K562 (cell line): ENCODE measurements at regions not wholly inside any gene's neighbourhood (a gene's known extent, or its start where the extent isn't known, plus 50 kb on each side); places are given as distances from the start of the nearest gene placed in this dataset.

Experiments
- ATAC-seq: fragments of 200-7000 bp; cut with Tn5 transposase; 3 replicates; pipeline ENCODE4 v1.9.1; 2020; ENCODE audit warnings: moderate library complexity
- BruUV-seq: library from RNA; stranded (reverse); fragments of 400-500 nt; replicated peaks from 2 replicates; lab custom pipeline; 2021; lab: Mats Ljungman, UMichigan
- CTCF ChIA-PET: fragments of 300-600 bp; formaldehyde crosslinking; extraction: SDS; loops from one replicate; lab custom pipeline; 2021; ENCODE audit warnings: low intra/inter-chr PET ratio; lab: Yijun Ruan, JAX
- POLR2A ChIA-PET: fragments of 300-600, 350-650 bp; sonication (Branson Sonifier 250); formaldehyde crosslinking; extraction: SDS; loops from one replicate; lab custom pipeline; 2021; ENCODE audit warnings: antibody characterized with exemption, inconsistent platforms; lab: Yijun Ruan, JAX
- DNase-seq, 4 experiments: peaks; one replicate each; pipeline versions ENCODE4 v3.0.0 to v3.0.0-alpha.2; 2011 to 2018; ENCODE audit warnings: low spot score in 3 of 4, mixed read lengths in 3 of 4; ENCODE audit errors: extremely low read depth in 1 of 4
- FAIRE-seq: peaks from 2 replicates; lab custom pipeline; 2011; peaks lifted over from hg19 to GRCh38; lab: Jason Lieb, UNC
- H2AFZ ChIP-seq: 2 replicates; pipeline ENCODE4 v1.6.0; 2011; ENCODE audit warnings: low read depth, low read length, control low read depth, inconsistent platforms
- H3K27ac ChIP-seq: fragments of 200-600 bp; 3 replicates; pipeline ENCODE4 v1.8.0; 2011; ENCODE audit warnings: low read depth, mild to moderate bottlenecking, control low read depth, inconsistent platforms, low read length, moderate library complexity, mixed read lengths; ENCODE audit errors: extremely low read depth
- H3K27me3 ChIP-seq, 2 experiments: fragments of 300-600 bp in 1 of 2; 2 replicates in 1 of 2; 3 replicates in 1 of 2; pipeline versions ENCODE4 v1.6.0 to v1.8.0; 2011; ENCODE audit warnings: inconsistent platforms in 2 of 2, low read length in 2 of 2, mild to moderate bottlenecking in 1 of 2, mixed read lengths in 1 of 2, moderate library complexity in 1 of 2; ENCODE audit not compliant: control insufficient read depth in 2 of 2, insufficient read depth in 2 of 2
- H3K36me3 ChIP-seq: fragments of 300-600 bp; 3 replicates; pipeline ENCODE4 v1.8.0; 2011; ENCODE audit warnings: mild to moderate bottlenecking, low read length, inconsistent platforms; ENCODE audit not compliant: control insufficient read depth, insufficient read depth
- H3K4me1 ChIP-seq, 2 experiments: fragments of 200-600 bp in 1 of 2; replicated peaks in 1 of 2; 2 replicates in 1 of 2; 3 replicates in 1 of 2; pipeline versions ENCODE4 v1.5.1 to v1.8.0; 2011; ENCODE audit warnings: inconsistent platforms in 2 of 2, low read length in 2 of 2, mild to moderate bottlenecking in 1 of 2, mixed read lengths in 1 of 2, moderate library complexity in 1 of 2; ENCODE audit not compliant: control insufficient read depth in 2 of 2, insufficient read depth in 2 of 2
- H3K4me2 ChIP-seq: 2 replicates; pipeline ENCODE4 v1.6.1; 2011; ENCODE audit warnings: low read length, control low read depth, inconsistent platforms, mixed read lengths; ENCODE audit not compliant: insufficient read depth
- H3K4me3 ChIP-seq: fragments of 200-600 bp; sonication (generic), shearing (Covaris generic); 2 replicates; pipeline ENCODE4 v1.5.1; 2016; ENCODE audit warnings: control low read depth, inconsistent platforms
- H3K79me2 ChIP-seq: fragments of 200-600 bp; 3 replicates; pipeline ENCODE4 v1.8.0; 2011; ENCODE audit warnings: low read length, inconsistent platforms; ENCODE audit not compliant: control insufficient read depth, insufficient read depth
- H3K9ac ChIP-seq, 2 experiments: 2 replicates each; pipeline versions ENCODE4 v1.6.0 to v1.6.1; 2011; ENCODE audit warnings: low read depth in 2 of 2, low read length in 2 of 2, control low read depth in 1 of 2, inconsistent platforms in 1 of 2, mild to moderate bottlenecking in 1 of 2, mixed read lengths in 1 of 2; ENCODE audit not compliant: insufficient read depth in 1 of 2
- H3K9me1 ChIP-seq: one replicate; pipeline ENCODE4 v1.6.0; 2011; ENCODE audit warnings: inconsistent platforms, mild to moderate bottlenecking, low read length, moderate library complexity; ENCODE audit not compliant: control insufficient read depth, insufficient read depth
- H3K9me3 ChIP-seq: replicated peaks from 2 replicates; pipeline ENCODE4 v1.5.1; 2011; ENCODE audit warnings: low read depth, low read length, inconsistent platforms; ENCODE audit not compliant: control insufficient read depth, insufficient read depth
- H4K20me1 ChIP-seq: replicated peaks from 2 replicates; pipeline ENCODE4 v1.6.1; 2011; ENCODE audit warnings: low read length, inconsistent platforms, mixed read lengths; ENCODE audit not compliant: control insufficient read depth, insufficient read depth
- CREM ChIP-seq: IDR thresholded peaks from 2 replicates; pipeline ENCODE4 v1.6.1; 2014; ENCODE audit warnings: antibody characterized with exemption, low read depth
- KLF16 ChIP-seq: IDR thresholded peaks from 2 replicates; pipeline ENCODE4 v1.6.1; 2016; ENCODE audit warnings: antibody characterized with exemption
- RBBP5 ChIP-seq: fragments of 200-600 bp; sonication (generic); IDR thresholded peaks from 2 replicates; pipeline ENCODE4 v1.6.1; 2012; ENCODE audit warnings: borderline replicate concordance, mild to moderate bottlenecking, low read length, control low read depth, inconsistent platforms; ENCODE audit not compliant: insufficient read depth, poor library complexity, severe bottlenecking
- SUPT5H ChIP-seq: fragments of 450-650 bp; IDR thresholded peaks from 2 replicates; pipeline ENCODE4 v1.6.1; 2016
- ZNF253 ChIP-seq: fragments of 250-450 bp; sonication (Bioruptor Pico); conservative IDR thresholded peaks from 2 replicates; pipeline ENCODE4 v1.6.1; 2021; ENCODE audit warnings: mild to moderate bottlenecking
- ZNF584 ChIP-seq: fragments of 200-800 bp; sonication (Bioruptor generic); IDR thresholded peaks from 2 replicates; pipeline ENCODE4 v1.6.1; 2016; ENCODE audit warnings: low read depth, mild to moderate bottlenecking, missing genetic modification characterization, missing compliant biosample characterization
- WGBS: fragments of 100-300 bp; shearing (Covaris generic); methylation state at CpG from one replicate; pipeline ENCODE4 v1.1.6; 2016; ENCODE audit warnings: low coverage, mixed read lengths; ENCODE audit not compliant: insufficient coverage; ENCODE audit errors: missing lambda C conversion rate; 5-methylcytosine and 5-hydroxymethylcytosine counted together
- in situ Hi-C: fragments of 300-500 bp; cut with MboI; formaldehyde crosslinking; loops from 4 replicates; pipeline ENCODE4 v1.15.0; 2018; ENCODE audit warnings: inconsistent platforms, mixed read lengths
- intact Hi-C: fragments of 100-400 bp; cut with micrococcal nuclease; formaldehyde crosslinking; loops from 2 replicates; pipeline ENCODE4 v1.14.2; 2022
- TF ChIP-seq, protein P1 (sequence below): fragments of 450-650 bp; IDR thresholded peaks from 2 replicates; pipeline ENCODE4 v1.6.1; 2017; ENCODE audit warnings: antibody characterized with exemption
- TF ChIP-seq, protein P2 (sequence below): fragments of 450-650 bp; formaldehyde crosslinking; IDR thresholded peaks from 2 replicates; pipeline ENCODE4 v1.4.0; 2020; ENCODE audit warnings: mild to moderate bottlenecking

DNA sequence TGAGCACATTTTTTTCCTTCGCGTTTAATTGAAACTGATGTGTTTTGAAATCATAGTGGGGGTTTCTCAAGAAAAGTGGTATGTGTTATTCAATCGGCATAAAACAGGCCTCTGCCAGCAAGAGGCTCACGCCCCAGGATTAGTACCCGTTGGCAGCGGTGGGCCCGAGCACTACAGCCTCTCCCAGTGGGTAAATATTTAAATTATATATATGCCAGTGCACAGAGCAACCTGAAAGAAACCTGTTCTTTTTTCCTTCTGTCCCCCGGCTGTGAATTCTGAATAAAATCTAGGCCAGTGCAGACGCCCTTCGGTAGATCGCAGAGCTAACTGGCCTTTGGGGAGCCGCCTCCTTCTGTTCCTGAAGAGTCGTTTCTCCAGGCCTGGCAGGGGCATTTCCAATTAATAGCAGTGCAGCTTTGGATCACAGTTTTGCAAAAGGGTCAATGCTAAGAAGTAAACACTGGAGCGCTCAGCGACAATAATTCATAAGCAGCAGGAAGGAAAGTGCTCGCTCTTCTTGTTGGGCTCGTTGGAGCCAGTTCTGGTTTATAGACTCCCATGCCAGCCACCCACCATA is 202.8 kb upstream of the SALL3 start:
- no peak for DNase-seq
- in situ Hi-C loops = no loop called here
- Histone ChIP-seq H3K36me3 (no peaks in the 10 kb centered on the region), H3K9me3 (no peaks in the 10 kb centered on the region), H3K9ac (no peak overlapping the region), H4K20me1 (no peaks in the 10 kb centered on the region; the same call in 1 of the 2 replicates), H3K9me1 (no peaks in the 10 kb centered on the region), H3K27me3 (peaks cover 0 to 33% of the 10 kb centered on the region in 2 experiments; a peak in 2 of 5 replicates), H3K79me2 (no peaks in the 10 kb centered on the region), H3K27ac (no peak overlapping the region), H3K4me2 (no peak overlapping the region), H2AFZ (no peak overlapping the region), H3K4me1 (no peaks in the 10 kb centered on the region), H3K4me3 (no peak overlapping the region)
- ChIA-PET POLR2A (no interaction called here), CTCF (no interaction called here)
- no peak for FAIRE-seq
- intact Hi-C loops = no loop called here
- BruUV-seq = no TSS peak
- no peak for TF ChIP-seq KLF16
- no peak for TF ChIP-seq RBBP5
- TF ChIP-seq, protein P1, sequence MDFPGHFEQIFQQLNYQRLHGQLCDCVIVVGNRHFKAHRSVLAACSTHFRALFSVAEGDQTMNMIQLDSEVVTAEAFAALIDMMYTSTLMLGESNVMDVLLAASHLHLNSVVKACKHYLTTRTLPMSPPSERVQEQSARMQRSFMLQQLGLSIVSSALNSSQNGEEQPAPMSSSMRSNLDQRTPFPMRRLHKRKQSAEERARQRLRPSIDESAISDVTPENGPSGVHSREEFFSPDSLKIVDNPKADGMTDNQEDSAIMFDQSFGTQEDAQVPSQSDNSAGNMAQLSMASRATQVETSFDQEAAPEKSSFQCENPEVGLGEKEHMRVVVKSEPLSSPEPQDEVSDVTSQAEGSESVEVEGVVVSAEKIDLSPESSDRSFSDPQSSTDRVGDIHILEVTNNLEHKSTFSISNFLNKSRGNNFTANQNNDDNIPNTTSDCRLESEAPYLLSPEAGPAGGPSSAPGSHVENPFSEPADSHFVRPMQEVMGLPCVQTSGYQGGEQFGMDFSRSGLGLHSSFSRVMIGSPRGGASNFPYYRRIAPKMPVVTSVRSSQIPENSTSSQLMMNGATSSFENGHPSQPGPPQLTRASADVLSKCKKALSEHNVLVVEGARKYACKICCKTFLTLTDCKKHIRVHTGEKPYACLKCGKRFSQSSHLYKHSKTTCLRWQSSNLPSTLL = no peak
- no peak for TF ChIP-seq ZNF253 (CRISPR knock-in tag)
- no peak for TF ChIP-seq CREM
- TF ChIP-seq, protein P2, sequence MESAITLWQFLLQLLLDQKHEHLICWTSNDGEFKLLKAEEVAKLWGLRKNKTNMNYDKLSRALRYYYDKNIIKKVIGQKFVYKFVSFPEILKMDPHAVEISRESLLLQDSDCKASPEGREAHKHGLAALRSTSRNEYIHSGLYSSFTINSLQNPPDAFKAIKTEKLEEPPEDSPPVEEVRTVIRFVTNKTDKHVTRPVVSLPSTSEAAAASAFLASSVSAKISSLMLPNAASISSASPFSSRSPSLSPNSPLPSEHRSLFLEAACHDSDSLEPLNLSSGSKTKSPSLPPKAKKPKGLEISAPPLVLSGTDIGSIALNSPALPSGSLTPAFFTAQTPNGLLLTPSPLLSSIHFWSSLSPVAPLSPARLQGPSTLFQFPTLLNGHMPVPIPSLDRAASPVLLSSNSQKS (CRISPR knock-in tag) = no peak
- no peak for TF ChIP-seq ZNF584 (CRISPR knock-in tag)
- no peak for TF ChIP-seq SUPT5H
- WGBS = 2% methylated on average over 17 of the region's 17 CpGs
- no peak for ATAC-seq
